GM19035 (cell line): ENCODE measurements at regions not wholly inside any gene's neighbourhood (a gene's known extent, or its start where the extent isn't known, plus 50 kb on each side); places are given as distances from the start of the nearest gene placed in this dataset.

ENCODE experiments used
- ATAC-seq: cut with Tn5 transposase; IDR thresholded peaks from one replicate; pipeline ENCODE4 v1.9.1; 2021; ENCODE audit not compliant: unreplicated experiment

- no peak for ATAC-seq
Observed at GRCh38 chr13:76713280-76713679, 172.9 kb downstream of the KCTD12 start.

GRCh38 chr13:76711550-76712182, 174.5 kb downstream of the KCTD12 start:
- ATAC-seq = no peak

GRCh38 chr13:76709851-76710250, 176.4 kb downstream of the KCTD12 start:
- ATAC-seq = no peak

GRCh38 chr13:76708138-76708688, 178.0 kb downstream of the KCTD12 start:
- ATAC-seq = no peak

- no peak for ATAC-seq
Observed at GRCh38 chr13:76707360-76707759, 178.8 kb downstream of the KCTD12 start.

GRCh38 chr13:76703621-76704288, 182.4 kb downstream of the KCTD12 start:
- ATAC-seq = no peak

GRCh38 chr13:76703216-76703615, 183.0 kb downstream of the KCTD12 start:
- ATAC-seq = no peak

- ATAC-seq = no peak
Observed at GRCh38 chr13:76697288-76697687, 188.9 kb downstream of the KCTD12 start.

- no peak for ATAC-seq
Observed at GRCh38 chr13:76696370-76696769, 189.8 kb downstream of the KCTD12 start.

GRCh38 chr13:76693086-76693485, 193.1 kb downstream of the KCTD12 start:
- ATAC-seq = no peak

GRCh38 chr13:76692346-76692745, 193.9 kb downstream of the KCTD12 start:
- ATAC-seq = no peak

GRCh38 chr13:76690611-76691010, 195.6 kb downstream of the KCTD12 start:
- no peak for ATAC-seq

- ATAC-seq = no peak
Observed at GRCh38 chr13:76687467-76687866, 198.7 kb downstream of the KCTD12 start.

GRCh38 chr13:76685938-76686337, 200.3 kb downstream of the KCTD12 start:
- ATAC-seq = no peak

- no peak for ATAC-seq
Observed at GRCh38 chr13:76684336-76684735, 201.9 kb downstream of the KCTD12 start.

- no peak for ATAC-seq
Observed at GRCh38 chr13:76683854-76684253, 202.4 kb downstream of the KCTD12 start.

- ATAC-seq = no peak
Observed at GRCh38 chr13:76683168-76683567, 203.0 kb downstream of the KCTD12 start.

GRCh38 chr13:76680112-76680511, 206.1 kb downstream of the KCTD12 start:
- ATAC-seq = no peak

GRCh38 chr13:76677043-76677442, 209.2 kb downstream of the KCTD12 start:
- no peak for ATAC-seq

- ATAC-seq = no peak
Observed at GRCh38 chr13:76672420-76672819, 213.8 kb downstream of the KCTD12 start.

- ATAC-seq = no peak
Observed at GRCh38 chr13:76668716-76669115, 217.5 kb downstream of the KCTD12 start.

GRCh38 chr13:76668141-76668540, 218.1 kb downstream of the KCTD12 start:
- no peak for ATAC-seq

GRCh38 chr13:76667551-76667950, 218.7 kb downstream of the KCTD12 start:
- ATAC-seq = no peak
